ENCODE measurements at regions not wholly inside any gene's neighbourhood (a gene's known extent, or its start where the extent isn't known, plus 50 kb on each side); places are given as distances from the start of the nearest gene placed in this dataset.

DNA sequence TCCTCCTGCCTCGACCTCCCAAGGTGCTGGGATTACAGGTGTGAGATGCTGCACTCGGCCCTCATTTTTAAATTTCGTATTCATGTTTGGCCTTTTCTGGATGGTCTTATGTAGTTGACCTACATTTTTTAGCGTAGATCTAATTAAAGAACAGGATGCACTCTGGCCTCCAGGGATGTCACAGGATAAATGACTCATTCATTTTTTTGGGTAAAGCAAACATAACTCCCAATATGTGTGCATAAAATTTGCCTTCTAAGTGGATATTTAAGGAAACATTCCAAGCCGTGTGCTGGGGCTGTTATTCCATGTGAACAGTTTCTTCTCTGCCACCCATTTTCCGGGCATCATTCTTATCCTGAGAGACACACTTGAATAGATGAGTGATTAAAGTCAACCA is 501.6 kb downstream of the IRX1 start:
- TF ChIP-seq GATA2 (IDR thresholded peaks at IDR 0.05; ENCODE audit: low read depth, low read length), result no peak
- TF ChIP-seq GATA3 (IDR thresholded peaks at IDR 0.05; ENCODE audit: low read depth, low read length), result no peak
